GM19035 (cell line): ENCODE measurements at regions not wholly inside any gene's neighbourhood (a gene's known extent, or its start where the extent isn't known, plus 50 kb on each side); places are given as distances from the start of the nearest gene placed in this dataset.
"Not testable (repeated sequence)": the region's sequence is repeated elsewhere in the genome, so short reads cannot be mapped to it uniquely, and the experiment has no call there.

Experiments
- ATAC-seq: cut with Tn5 transposase; IDR thresholded peaks from one replicate; pipeline ENCODE4 v1.9.1; 2021; ENCODE audit not compliant: unreplicated experiment

DNA sequence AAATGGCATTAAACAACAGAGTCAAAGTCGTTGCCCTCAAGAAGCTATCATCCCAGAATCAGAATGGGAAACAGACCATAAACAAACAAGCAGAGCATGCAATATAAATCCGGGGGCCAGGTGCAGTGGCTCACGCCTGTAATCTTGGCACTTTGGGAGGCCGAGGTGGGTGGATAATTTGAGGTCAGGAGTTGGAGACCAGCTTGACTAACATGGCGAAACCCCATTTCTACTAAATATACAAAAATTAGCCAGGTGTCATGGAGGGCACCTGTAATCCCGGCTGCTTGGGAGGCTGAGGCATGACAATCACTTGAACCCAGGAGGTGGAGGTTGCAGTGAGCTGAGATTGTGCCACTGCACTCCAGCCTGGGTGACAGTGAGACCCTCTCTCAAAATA lies 249.8 kb downstream of the CYRIA start:
- not testable (repeated sequence) for ATAC-seq

DNA sequence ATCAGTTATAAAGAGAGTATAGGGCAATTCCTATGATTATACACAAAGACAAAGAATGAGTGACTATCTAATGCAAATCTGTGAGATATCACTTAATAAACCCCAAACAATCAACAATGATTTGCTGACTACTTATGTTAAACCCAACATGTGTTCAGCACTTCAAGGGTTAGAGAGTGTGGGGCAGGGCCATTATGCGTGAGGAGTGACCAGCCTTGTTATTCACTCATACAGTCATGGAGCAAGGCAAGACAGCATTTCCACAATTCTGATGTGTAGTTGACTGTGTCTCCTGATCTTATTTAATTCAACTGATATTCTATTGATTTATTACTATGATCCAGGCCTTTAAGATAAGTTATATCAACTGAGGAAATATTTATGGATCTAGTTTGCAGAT lies 251.7 kb downstream of the CYRIA start:
- ATAC-seq: no peak

DNA sequence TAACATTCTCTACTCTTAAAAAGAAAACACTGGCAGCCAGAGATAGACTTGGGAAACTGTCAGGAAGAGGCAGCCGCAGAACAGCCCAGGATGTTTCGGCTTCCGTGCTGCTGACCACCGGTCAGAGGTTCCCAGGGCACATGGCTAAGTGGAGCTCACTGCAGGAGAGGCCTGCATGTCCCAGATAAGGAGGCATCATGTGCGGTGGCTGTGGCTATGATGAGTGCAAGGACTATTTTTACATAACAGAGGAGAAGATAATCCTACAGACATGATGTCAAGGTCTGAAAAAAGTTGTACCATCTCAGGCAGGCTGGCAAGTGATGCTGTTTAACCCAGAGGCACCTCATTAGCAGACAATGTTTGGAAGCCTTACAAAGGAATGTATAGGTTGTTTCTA lies 252.3 kb downstream of the CYRIA start:
- ATAC-seq: no peak

DNA sequence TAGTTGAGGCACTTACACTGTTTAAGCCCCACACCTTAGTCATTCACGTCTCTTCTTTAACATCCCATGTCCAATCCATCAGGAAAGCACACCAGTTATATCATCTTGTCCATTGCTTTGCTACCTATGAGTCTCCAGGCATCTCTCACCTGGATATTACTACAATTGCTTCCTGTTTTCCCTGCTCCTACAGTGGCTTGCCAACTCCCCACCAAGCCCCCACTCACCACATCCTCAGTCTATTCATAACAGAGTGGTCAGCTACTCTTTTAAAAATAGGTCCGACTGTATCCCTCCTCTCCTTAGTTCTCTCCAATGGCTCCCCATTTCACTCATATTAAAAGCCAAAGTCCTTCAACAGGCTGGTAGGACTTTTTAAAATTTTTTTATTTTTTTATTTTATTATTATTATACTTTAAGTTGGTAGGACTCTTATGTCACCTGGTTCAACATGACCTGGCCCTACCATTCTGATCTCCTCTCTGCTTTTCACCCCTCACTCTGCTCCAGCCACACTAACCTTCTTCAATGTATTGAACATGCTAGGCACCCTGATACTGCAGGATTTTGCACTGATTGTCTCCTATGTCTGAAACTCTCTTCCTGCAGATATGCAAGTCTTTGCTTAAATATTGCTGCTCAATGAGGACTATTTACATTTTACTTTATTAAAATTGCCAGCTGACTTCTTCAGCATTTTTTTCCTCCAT lies 253.2 kb downstream of the CYRIA start:
- ATAC-seq: no peak

DNA sequence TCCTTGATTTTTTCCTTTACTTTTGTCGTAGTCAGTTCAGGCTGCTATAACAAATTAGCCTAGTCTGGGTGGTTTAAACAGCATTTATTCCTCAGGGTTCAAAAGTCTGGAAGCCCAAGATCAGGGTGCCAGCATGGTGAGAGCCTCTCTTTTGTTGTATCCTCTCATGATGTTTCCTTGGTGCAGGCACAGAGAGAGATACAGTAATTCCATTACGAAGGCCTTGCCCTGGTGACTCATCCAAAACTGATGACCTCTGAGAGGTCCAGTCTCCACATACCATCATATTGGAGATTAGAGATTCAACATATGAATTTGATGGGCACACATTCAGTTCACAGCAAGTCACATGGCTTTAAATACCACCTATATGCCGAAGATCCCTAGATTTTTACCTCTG lies 253.8 kb downstream of the CYRIA start:
- ATAC-seq: no peak

DNA sequence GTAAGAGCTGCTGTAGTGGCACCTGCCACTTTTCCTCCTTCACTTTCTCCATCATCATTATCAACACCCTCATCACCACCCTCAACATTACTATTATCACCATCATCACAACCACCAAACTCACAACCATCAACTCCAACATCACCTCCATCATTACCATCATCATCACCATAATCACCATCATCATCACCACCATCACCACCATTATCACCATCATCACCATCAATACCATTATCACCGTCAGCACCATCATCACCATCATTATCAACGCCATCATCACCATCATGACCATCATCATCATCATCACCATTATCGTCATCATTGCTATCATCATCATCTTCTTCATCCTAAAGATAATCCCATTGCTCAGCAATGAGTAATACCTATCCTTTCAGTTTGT lies 255.8 kb downstream of the CYRIA start:
- no peak for ATAC-seq

DNA sequence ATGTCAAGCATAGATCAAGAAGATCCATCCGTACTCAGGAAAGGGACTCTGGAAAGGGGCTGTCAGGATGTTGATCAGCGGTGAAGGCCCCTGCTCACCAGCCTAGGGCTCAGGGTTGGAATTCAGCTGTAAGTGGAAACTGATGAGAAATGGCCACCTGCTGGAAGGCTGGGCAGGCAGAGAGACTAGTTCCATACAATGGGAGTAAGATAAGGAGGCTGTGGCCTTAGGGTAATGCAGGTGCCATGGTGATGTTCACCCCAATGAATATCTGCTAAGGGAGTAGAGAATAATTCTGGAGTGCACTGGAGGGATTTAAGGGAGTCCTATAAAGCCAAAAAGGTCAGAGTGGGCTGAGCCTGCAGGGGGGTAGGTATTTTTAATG lies 256.6 kb downstream of the CYRIA start:
- ATAC-seq: no peak

DNA sequence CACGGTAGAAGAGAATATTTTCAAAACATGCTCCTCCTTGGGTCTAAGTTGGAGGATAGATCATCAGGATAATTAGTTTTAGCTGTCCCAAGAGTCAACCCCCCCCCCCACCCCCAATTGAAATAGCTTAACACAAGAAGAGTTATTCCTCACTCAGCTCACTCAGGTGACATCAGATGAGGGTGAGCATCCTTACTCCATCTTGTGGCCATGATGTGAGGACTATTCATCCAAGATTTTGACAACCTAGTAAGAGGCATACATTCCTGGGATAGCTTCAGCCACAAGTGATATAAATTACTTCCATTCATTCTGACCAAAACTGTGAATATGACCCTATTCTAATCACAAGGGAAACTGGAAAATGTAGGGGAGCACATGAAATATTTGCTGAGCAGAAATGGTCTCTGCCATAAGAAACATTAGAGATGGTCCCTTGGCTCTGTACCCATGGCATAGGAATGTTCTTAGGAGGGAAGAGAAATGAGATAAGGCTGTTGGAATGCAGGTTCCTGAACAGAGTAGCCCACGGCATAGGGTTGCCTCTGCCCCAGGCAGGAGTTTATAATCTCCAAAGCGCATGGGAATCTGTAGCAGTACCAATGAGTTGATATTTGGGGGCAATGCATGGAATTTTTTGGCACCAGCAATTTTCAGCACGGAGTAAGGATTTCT lies 257.2 kb downstream of the CYRIA start:
- no peak for ATAC-seq

DNA sequence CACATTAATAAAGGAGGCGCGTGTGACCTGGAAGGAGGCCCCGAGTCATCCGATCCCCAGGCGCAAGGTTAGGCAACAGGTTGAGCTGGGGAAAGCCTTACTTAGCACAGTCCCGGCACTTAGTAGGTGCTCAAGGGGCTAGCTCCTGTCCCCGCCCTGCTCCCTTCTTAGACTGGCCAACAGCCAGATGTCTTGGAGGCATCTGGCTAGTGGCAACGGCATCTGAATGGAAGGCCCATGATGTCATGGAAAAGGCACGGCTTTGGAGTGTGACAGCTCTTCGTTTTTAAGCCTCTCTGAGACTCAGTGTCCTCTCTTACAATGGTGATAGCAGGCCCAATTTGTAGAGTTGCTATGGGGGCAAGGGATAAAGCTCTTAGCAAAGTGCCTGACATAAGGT lies 258.3 kb downstream of the CYRIA start:
- ATAC-seq: no peak

DNA sequence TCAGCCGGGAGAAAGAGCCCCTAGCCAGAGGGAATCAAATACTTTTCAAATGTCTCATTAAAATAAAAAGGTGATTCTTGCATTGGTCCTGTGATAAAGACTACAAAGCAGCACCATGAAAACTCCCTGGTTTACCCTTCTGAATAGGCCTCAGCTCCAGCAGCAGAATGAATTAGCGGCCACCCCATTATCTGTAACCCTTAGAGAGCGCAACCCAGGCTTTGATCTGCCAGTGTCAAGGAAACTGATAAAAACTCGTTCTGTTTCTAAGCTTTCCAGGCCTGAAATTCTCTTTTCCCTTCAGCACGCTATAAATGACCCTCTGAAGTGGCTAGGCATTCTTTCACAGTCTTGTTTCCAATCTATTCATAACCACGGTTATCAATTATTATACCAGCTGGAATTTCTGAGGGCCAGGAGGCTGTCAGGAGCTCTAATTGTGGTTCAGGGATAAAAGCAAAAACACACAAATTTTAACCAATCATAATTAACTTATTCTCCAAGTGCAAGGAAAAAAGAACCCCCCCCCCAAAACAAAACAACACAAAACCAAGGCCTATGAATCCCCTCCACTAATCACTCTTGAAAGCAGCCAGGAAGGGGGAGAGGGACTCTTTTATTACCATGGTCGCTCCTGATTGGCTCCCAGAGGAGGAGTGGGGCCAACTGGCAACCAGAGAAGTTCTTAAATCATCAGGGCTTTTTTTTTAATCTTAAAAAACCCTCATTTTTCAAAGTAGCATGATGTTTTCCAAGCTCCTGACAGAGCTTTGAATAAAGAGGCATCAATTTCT lies 258.9 kb downstream of the CYRIA start:
- no peak for ATAC-seq

DNA sequence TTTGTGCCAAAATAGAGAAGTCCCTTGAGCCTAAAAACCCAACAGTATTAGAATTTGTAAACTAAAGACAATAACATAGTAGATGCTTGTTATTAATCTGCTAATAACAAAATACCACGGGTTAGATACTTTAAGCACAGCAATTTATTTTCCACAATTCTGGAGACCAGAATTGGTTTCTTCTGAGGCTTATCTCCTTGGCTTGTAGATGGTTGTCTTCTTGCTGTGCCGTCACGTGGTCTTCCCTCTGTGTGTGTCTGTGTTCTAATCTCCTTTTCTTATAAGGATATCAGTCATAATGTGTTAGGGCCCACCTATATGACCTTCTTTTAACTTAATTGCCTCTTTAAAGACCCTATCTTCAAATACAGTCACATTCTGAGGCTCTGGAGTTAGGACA lies 260.1 kb downstream of the CYRIA start:
- ATAC-seq: no peak

DNA sequence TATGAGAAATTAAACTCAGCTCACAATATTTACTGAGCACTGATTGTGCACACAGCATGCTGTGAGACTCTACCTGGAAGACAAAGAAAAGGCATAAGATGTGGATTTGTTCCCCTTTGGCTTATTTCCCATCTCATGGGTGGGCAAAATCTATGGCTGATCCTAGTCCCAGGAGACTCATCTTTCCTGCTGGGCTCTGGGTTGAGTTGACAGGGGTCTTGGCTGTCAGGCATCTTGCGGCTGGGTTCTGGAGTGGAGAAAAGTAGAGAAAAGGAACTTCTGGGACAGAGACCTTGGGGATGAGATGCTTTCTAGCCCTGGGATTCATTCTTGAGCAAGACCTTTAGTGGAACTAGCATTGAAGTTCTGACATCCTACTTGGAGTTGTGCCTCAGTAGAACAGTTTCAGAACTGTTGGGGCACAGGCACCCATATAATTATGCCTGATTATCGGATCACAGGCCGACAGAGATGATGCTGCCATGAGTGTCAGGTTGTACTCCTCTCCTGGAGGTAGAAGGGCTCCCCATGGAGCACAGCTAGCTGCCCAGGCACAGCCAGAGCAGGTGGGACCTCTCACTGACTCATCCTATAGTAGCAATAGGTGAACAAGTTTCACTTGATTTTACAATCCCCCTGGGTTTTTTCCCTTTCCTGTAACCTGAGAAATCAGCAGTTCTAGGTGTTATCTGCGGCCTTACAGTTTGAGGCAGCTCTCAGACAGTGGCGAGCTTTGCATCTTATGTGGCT lies 260.9 kb downstream of the CYRIA start:
- ATAC-seq: no peak

DNA sequence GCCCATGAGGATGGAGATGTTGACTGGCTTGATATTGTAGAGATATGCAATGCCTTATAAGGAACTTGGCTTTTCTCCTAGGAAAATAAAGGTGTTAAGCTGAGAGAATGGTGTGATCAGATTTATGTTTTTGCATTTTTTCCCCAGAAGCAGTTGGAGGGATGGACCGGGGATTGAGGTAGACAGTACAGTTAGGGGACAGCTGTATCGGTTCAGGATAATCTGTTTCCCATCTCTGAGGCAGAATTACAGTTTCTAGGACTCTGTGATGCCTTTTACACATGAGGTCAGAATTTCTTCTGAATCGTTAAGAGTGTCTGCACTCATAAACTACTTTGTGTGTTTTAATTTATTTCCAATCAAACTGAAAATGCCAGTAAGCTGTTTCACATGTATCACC lies 261.5 kb downstream of the CYRIA start:
- ATAC-seq: no peak

DNA sequence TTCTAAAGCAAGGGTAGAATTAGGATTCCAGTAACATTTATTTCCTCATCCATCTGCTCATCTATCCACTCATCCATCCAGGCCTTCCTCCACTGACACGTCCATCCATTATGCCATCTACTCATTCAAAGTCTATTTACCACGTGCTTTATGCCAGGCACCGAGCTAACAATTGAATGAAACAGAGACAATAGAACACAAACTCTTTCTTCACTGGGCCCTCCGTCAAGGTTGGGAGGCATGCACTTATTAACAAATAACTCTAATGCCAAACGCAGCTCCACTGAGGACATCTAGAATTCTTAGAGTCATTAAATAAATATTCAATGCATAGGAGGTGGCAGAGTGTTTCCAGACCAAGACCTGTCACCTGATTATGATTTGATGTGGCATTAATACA lies 262.7 kb downstream of the CYRIA start:
- ATAC-seq: no peak

DNA sequence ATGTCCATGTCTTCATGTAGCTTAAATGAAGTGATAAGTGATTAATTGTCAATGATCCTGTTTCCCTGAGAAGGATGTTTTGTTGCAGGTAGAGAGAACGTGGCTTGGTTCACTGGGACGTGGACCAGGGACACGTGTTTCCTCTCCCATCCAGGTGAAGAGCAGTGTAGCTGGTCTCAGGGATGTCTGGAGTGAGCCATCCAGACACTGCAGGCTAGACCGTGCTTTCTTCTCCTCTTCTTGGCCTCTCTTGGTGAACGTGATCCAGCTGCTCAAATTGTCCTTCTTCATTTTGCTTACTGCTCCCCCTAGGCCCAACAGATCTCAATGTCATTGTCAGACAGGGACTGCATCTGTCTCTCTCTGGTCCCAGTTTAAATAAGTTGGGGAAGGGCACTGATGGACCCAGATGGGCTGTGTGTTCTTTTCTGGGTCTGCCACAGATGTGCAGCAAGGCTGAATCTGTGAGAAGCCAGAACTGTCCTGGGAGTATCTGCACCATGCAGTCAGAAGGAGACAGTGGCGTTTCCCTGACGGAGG lies 263.8 kb downstream of the CYRIA start:
- ATAC-seq: no peak

DNA sequence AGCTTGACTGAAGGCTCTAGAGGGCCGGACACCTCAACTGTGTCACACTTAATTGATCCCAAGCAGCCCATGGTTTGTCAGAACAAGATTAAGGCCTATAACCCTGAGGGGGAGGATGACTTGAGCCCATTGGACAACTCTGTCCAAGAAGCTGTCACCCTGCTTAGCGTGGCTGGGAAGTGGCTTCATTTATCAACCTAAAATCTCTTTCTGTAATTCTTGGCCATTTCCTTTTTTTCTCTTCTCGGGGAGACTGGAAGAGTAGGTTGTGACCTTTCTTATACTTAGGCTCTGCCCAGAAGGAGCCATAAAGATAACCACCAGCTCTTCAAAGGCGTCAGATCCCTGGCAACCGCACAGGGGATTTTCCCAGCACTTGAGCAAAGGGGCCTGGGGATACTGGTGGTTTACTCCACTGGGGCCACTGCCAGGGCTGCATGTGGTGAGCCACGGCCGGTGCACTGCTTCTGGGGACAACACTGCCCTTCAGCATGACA lies 265.5 kb downstream of the CYRIA start:
- no peak for ATAC-seq

DNA sequence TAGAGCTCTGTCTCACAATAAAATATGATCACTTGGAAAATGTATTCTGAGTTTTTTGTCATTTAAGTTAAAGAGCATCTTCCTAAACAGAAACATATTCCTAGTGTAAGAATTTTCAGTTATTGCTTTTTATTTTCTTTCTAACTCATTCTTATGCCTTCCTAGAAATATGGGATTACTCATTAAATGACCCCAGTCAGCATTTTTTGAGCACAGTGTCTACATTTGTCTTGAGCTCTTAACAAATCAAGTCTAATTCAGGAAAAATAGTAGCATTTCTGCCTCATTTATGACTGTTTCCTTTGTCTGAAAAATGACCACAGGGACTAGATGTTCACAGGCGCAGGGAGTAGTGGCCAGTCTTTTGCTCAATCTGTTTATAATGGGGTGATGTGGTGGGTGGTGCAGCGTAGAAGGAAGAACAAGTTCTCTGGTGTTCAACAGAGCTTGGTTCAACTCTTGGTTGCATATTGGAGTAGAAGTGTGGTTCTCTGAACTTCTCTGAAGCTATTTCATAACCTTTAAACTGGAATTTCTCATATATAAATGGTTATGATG lies 267.1 kb downstream of the CYRIA start:
- ATAC-seq: no peak

DNA sequence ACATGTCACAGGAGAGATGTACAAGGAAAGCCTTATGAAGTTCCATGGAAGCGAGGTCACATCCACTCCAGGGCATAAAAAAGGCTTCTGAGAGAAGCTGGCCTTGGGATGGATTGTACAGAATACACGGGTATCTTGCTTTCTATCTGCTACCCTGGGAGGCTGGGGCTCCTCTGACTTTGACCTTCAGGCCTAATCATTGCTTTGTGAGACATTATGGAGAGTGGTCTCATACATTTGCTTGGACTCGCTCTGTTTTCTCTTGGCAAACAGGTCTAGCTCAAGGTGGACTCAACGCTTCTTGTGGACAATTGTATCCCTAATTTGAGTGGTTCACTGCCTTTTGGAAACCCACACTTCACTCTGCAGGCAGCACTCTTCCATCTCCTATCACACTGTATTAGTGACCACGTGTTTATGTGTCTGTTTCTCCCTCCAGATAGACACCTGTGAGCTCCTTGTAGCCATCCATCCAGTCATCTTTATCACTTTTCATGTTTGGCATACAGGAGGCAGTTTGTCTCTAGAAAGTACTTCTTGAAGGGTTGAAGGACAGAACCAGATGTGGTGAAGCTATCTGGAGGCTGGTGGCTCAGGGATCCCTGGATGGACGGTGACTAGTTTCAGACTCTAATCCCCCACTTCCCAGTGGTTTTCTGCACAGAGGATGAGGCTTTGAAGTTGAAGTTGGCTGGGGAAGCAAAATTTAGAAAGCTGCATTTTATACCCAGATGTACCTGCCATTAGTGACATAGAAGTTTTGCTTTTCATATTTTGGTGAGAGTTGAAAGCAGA lies 267.8 kb downstream of the CYRIA start:
- ATAC-seq: no peak

DNA sequence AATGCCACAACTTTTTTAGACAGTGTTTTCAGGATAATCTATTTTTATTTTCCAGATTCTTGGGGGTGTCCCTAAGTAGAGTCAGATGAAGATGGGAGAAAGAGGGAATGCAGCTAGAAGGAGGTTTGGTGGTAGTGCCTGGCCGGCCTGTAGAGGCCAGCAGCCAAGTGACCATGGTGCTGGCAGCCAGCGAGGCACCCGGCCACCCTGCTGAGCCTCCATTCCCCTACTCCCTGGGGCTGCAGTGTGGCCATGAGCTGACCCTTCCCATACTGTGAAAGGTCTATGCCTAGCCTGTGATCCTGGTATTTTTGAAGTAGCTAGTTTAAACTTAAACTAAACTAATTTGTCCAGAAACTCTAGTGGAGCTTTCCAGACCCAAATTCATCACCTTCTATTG lies 268.6 kb downstream of the CYRIA start:
- no peak for ATAC-seq

DNA sequence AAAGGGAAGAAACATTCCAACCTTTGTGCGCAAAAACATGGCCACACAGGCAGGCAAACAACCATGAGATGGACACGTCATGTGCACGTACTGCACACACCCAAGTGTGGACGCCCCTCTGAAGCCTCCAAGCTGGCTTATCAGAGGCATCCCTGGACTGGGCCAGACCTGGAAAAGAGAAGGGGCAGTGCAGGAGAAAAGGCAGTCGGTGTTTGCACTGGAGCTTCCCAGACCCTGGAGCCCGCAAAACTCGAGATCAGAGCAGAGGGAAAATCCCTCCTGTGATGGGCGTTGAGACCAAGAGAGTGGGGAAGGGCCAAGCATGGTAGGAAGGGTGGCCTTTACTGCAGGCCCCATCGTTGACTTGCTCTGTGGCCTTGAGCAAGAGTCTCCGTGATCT lies 269.5 kb downstream of the CYRIA start:
- no peak for ATAC-seq
